Activated T-helper 1 cell treated with anti-CD3 and anti-CD28 coated beads, Interleukin-2, amount 50 U/mL, for 16 hours (primary cell): ENCODE measurements at regions not wholly inside any gene's neighbourhood (a gene's known extent, or its start where the extent isn't known, plus 50 kb on each side); places are given as distances from the start of the nearest gene placed in this dataset.
"Not testable (repeated sequence)": the region's sequence is repeated elsewhere in the genome, so short reads cannot be mapped to it uniquely, and the experiment has no call there.

Experiments
- DNase-seq, 2 donors: peaks; one replicate each; pipeline ENCODE4 v3.0.0-alpha.2; 2020; ENCODE audit warnings: low read depth in 1 of 2, low spot score in 1 of 2

DNA sequence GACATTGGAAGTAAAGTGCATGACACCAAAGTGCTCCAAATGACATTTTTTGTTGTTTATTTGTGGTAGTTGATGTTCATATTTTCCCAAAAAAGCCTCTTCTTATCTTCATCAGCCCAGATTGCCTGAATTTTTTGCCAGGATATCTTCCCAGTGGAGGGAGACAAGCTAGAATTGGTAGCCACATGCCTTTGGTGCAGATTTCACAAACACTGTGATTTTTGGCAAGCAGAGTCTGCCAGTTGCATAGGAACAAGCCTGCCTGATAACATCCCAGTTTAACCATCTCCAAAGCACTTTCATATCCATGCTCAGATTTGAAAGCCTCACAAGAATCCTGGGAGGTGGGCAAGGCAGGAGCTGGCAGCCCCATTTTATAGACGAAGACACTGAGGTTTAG lies 102.3 kb upstream of the SYT13 start:
- DNase-seq, result no peak

DNA sequence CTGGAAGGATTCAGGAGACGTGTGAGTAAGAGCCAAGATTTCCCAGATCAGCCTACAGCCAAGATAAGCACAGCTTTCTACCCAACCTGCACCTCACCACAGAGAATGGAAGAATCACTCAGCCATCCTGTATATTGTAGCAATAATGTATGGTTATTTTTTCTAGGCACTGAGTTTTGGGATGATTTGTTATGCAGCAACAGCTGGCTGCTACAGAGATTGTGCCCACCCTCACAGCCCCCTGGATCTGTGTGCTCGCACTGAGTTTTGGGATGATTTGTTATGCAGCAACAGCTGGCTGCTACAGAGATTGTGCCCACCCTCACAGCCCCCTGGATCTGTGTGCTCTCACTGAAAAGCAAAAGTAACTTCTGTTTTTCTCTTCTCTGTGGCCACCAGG lies 101.7 kb upstream of the SYT13 start:
- DNase-seq, result not testable (repeated sequence)

DNA sequence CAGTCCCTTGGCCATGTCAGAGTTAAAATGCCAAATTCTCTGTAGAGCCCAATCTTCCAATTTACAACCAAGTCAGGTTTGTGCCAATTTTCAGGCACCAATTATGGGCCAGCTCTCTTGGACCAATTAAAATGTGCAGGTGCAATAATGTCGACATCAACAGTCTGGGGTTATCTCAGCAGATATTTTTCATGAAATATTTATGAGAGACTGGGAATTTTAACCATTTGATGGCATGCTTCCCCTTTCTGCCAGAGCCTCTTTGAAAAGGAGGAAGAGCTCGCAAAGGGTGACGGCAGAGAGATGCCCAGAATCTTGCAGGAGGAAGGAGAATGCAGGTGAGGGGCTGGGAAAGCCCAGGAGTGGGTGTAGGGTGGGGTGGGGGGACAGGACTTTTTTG lies 100.8 kb upstream of the SYT13 start:
- DNase-seq, result no peak

DNA sequence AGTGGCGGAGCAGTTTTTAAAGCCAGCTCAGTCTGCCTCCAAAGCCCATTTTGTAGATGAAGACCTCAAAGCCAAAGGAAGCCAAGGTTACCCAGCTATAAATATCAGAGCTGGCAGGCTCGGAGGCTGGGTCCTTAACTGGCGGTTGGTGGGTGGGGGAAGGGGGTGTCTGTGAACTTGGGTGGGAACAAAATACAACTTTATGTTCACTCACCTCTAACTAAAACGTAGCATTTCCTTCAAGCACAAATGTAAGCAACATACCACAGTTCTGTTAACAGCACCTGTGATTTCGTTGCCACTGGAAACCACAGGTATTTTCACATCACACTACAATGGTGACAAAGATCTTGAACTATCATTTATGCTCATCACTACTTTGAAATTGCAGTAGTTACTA lies 99.7 kb upstream of the SYT13 start:
- DNase-seq, result no peak

DNA sequence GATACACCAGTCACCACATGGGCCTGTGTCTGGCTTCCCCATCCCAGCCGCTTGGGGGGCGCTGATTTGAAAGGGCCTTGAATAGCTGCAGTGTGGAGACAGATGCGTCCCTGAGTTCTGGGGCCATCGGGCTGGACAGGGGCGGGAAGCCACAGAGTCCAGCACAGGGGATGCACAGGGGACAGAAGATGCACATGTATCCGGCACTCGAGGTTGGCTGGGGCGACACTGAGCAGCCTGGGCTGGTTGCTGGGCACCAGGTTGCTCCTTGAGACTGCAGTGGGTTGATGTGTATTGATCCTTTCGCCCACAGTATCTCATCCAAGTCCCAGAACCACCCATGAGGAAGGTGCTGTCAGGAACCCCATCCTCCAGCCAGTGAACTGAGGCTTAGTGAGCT lies 99.3 kb upstream of the SYT13 start:
- no peak for DNase-seq

DNA sequence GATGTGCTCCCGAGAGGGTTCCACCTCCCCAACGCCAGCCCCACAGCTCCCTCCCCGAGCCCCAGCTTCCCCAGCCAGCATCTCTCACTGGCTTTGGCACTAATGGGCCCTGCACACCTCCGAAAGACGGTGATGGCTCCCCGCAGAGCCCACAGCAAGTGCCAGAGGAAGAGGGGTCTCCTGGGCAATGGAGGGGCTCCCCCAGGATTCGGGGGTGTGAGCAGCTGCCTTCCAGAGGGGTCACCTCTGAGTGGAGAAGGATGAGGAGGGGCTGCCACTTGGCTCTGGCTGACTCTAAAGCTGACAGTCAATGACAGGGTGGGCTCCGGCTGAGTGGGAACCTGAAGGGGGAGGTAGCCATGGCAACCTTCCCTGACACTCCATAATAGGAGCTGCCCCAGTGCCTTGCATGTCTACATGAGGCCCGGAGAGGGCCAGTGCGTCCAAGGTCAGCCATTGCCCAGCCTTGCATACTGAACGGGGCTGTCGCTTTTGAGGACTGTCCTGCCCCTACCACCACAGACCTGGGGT lies 98.6 kb upstream of the SYT13 start:
- DNase-seq, result no peak

DNA sequence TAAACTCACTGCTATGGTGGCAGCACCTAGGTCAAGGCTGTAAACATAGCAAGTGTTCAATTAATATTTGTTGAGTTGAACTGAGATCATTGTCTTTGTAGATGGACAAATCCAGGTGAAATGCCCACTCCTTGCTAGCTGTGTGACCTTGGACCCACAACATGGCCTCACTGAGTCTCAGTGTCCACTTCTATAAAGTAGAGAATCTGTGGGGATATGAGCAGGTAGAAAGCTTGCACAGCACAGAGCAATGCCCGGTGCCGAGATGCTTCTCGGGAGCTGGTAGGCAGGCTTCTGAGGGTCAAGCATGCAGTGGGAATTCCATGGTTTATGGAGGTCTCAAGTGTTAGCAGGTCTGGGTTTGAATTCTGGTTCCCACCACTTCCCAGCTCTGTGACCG lies 97.9 kb upstream of the SYT13 start:
- DNase-seq, result no peak

DNA sequence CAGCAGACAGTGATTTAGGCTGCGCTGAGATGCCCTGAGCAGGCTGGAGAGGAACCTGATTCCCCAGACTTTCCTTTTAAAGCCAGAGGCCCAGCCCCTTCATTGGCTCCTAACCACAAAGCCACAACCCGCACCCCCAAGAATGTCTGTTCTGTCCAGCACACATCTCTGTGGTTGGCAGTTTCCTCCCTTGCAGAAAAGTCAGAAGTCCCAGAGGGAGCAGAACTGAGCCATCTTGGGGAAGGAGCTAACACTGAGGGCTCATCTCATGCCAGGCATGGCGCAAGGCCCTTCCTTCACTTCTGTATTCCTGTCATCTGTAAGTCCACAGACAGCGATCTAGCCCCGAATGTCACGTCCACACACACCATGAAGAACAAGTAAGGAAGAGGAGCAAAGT lies 97.1 kb upstream of the SYT13 start:
- DNase-seq, result no peak

DNA sequence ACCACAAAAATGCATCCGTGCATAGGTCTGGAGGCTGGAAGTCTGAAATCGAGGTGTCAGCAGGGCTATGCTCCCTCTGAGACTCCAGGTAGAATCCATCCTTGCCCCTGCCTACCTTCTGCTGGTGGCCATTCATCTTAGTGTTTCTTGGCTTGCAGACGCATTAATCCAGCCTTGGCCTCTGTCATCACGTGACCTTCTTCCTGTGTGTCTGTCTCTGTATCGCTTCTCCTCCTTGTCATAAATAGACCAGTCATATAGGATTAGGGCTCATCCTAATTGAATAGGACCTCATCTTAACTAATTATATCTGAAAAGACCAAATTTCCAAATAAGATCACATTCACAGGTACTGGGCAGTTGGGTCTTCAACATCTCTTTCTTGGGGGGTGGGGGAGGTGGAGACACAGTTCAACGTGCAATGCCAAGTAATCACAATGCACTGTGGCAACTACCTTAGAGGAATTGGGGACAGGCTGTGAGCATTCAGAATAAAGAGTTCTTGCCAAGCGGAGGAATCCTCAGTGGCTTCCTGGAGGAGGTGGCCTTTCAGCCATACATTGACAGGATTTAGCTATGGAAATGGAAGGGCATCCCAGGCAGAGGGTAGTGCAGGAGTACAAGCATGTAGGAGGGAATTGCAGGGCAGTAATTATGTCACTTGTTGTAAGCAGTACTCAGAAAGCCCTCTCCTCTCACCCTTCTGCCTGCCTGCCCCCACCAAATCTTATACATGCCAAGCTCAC lies 96.2 kb upstream of the SYT13 start:
- no peak for DNase-seq

DNA sequence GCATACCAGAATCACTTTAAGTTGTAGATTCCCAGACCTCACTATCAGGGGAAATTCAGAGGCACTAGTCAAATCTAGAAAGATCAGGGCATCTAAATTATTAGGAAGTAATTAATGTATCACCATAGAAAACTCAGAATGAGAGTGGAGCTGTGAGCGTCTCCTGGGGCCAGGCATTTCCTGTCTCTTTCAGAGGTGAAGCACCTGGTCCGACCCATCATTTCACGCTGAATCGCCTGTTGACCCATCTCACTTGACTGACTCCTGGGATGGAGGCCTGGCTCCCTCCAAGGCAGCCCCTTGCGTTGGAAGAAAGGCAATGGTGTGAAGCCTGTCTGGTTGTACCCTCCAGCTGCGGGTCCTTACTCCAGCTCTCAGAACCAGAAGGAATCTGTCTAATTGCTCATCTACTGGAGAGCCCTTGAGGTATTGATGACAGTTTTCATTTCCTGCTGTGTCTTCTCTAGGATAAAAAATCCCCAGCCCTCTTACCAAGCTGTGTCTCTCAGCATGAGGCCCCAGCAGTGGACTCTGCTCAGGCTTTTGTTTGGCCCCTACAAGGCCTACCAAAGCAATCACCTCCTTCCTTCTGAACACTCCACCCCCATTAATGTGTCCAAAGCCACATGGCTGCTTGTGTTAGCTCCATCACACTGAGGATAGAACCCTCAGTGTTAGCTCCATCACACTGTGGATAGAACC lies 93.2 kb upstream of the SYT13 start:
- DNase-seq, result no peak

DNA sequence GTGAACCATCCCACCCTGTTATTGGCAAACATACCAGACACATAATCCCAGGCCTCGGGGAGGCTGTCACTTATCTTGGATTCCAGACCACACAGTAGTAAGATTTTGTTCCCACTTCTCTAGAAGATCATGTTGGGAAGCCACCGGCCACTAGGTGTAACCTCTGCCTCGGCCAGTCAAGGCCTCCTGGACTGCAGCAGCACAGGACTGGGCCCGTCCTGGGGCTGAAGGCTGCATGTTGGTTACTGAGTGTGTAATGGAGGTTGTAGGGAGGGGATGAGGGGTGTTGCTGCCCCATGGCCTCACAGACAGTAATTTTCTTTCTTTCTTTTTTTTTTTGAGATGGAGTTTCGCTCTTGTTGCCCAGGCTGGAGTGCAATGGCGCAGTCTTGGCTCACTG lies 92.4 kb upstream of the SYT13 start:
- DNase-seq, result no peak

DNA sequence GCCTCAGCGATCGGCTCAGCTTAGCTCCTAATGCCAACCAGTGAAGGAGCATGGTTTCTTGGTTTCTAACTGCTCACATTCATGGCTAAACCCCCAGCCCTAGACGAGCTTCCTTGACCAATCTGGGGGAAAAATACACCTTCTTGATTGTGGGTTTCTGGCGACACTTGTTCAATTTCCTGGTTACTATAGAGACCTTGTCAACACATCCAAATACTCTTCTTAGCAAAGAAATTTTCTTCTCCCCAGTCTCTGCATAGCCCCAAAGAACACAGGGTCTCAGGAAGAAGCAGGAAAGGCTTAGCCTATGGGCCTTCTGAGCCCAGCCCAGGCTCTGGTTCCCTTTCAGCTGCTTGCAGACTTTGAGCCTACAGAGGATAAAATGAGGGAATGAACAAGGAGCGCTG lies 88.5 kb upstream of the SYT13 start:
- DNase-seq, result no peak

DNA sequence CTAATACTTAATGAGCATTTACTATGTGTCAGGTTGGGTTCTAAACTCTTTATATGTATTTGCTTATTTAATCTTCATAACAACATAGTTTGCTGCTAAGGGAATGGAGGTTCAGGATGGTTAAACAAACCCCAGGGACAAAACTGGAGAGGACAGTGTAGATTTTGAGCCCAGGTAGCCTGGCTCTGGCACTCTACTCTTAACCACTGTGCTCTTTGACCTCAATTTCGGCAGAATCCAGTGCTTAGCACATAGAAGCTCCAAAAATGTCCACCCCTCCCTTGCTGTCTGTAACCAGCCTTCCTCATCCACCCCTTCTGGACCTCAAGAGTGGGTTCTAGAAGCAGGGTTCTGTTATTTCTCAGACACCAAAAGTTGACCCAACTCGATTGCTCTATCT lies 88.0 kb upstream of the SYT13 start:
- no peak for DNase-seq

DNA sequence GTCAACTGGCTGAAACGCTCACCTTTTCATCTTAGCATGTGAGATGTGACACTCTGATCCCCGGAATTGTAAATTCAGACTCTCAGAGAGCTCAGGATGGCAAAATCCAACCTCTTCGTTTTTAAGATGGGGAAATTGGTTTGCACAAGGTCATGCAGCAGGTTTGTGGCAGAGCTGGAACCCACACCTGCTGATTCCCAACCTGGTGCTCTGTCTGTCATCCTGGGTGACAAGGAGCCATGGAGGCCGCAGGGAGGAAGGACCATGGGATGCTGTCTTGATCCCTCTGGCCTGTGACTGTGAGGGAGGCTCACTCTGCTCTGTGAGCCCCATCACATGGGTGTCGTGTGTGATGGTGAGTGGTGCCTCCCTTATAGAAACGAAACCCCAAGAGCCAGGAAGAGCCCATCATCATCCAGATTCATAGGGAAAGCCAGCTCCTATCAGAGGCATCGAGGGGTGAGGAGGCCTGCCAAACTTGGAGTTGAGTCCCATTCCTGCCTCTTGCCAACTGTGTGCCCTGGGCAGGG lies 87.4 kb upstream of the SYT13 start:
- DNase-seq, result no peak

DNA sequence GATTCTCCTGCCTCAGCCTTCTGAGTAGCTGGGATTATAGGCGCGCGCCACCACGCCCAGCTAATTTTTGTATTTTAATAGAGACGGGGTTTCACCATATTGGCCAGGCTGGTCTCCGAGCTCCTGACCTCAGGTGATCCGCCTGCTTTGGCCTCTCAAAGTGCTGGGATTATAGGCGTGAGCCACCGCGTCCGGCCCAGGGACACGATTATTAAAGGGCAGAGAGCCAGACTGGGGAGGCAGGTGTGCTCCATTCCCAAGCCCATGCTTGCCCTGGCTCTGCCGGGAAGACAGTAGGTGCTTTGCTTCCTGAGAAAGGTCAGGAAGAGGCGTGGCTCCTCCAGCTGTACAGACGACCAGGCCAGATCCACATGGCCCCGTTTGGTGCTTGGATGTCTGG lies 86.3 kb upstream of the SYT13 start:
- not testable (repeated sequence) for DNase-seq

DNA sequence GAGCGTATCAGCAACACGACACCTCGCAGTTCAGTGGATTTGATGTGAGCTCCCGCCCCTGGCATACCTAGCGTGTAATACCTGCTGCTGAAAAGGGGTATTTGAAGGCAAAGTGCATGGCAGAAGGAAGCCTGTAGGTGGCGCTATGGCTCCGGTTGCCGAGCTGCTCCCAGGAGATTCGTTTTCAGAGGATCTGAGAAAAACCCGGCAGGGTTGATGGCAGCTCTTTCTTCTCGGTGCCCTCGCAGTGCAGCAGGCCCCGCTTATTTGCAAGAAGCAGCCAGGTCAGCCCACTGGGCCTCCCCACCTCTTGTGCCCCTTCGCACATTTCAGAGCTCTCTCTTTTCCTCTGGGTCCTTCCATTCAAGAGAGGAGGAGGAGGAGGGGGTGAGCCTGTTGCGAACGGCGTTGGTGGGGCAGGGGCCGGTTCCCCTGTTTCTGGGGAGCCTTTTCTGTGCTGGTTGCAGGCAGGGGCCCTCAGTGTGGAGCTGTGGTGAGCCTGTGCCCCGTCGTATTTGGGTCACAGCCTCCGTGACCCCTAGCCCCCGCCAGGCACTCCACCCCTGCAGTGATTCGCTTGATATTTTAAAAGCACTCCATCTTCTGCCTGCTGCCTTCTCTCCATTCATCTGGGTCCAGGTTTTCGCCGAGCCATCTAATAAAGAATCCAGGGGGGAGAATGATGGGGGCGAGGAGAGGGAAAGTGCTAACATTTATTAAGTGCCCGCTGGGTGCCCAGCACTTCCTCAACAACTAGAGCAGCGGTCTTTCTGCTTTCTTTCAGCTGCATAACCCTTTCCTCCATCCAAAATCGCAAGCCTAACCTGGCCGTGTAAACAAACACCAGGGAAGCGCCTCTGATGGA lies 85.3 kb upstream of the SYT13 start:
- peak; percentile 24 to 26 for DNase-seq

DNA sequence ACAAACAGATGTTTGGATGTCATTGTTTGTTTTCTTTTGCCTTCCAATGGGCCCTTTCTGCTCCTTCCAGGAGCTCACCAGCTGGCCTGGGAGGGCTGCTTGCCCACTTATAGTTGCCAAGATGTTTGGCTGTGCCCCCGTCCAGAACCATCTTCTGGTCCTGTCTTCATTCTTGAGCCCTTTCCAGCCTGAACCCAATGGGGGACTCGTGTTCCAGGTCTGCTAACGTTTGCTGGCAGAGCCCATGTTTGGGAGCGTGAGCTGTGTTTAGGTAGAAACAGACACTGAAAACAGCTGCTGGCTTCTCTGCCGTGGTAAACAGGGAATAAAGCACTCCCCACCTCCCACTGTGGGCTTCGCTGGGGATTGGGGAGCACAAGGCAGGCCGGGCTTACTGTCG lies 83.2 kb upstream of the SYT13 start:
- no peak for DNase-seq

DNA sequence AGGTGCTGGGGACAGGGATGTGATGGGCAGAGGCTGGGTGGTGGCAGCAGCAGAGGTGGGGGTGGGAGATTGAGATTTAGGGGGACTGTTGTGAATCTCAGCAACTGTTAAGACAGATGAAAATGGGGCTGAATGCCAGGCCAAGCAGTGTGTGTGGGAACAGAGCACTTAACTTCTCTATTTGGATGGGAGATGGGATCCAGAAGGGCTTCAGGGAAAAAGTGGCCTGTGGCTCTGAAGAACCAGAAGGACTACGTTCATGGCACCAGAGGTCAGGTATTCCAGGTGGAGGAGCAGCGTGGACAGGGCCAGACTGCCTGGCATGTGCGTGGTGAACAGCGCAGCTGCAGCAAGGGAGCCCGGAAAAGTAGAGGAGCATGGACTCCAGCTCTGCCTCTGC lies 82.6 kb upstream of the SYT13 start:
- DNase-seq, result no peak

DNA sequence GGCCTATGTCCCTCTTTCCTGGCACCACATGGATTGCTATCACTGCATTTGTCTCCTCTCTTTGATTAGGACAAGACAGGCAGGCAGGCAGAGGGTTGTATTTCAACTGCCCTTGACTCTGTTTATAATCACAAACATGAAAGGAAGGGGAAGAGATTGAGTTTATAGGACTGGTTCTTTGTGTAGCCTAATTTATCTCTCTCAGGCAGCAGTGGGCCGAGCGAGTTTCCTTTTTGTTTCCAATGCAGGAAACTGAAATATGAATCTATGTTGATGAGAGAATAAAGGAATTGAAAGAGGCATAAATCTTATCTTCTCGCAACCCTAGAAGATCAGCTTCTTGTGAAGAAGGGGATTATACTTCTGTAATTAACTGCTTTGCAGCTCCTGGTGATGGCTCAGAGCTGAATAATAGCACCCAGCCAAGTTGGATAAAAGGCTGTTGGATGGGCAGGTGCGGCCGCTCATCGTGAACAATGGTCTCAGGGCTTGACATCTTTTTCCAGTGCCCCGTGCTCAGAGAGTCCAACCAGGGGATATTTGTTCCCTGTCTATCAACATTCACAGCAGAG lies 80.6 kb upstream of the SYT13 start:
- DNase-seq, result no peak

DNA sequence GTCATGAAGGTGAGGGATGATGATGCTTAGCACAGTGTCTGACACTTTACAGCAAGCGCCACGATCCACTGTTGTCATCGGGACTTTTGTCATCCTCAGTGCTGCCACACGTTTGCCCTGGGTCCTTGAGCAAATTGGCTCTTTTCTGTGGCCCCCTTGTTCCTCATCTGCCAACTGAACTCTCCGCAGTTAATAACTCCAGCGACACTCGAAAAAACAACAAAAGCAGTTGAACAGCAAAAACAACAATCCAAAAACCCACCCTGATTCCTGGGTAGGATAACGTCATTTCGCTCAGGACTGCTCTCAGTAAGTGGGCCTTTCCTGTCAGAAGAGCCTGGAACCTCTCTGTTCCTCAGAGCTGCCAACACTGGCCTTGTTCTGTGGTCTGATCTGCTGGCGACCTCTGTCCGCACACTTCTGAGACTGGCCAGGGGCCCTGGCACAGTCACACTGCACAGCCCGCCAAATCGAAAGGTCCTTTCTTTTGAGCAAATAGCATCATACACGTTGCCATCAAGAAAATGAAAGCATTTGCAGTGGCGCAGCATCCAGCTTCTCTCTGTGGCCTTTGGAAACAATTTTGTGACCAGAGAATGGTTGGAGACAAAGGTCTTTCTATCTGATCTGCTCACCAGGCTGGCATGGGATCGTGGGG lies 79.9 kb upstream of the SYT13 start:
- no peak for DNase-seq

DNA sequence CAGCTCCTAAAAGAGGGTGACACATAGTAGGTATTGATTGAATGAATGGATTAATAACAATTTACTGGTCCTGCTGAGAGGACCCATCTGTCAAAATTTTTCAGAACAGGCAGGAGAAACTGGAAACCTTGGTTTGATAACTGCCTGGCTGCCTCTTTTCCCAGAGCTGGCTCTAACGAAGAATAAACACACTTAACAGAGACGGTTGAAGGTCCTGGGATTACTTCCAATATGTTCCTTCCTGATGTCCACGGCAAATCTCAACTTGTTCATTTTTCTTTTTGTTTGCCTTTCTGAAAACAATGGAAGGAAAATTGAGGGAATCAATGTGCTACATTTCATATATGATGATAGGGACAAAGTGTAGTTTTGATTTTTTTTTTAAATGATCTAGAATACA lies 76.5 kb upstream of the SYT13 start:
- no peak for DNase-seq
